ENCODE measurements at regions not wholly inside any gene's neighbourhood (a gene's known extent, or its start where the extent isn't known, plus 50 kb on each side); places are given as distances from the start of the nearest gene placed in this dataset.

DNA sequence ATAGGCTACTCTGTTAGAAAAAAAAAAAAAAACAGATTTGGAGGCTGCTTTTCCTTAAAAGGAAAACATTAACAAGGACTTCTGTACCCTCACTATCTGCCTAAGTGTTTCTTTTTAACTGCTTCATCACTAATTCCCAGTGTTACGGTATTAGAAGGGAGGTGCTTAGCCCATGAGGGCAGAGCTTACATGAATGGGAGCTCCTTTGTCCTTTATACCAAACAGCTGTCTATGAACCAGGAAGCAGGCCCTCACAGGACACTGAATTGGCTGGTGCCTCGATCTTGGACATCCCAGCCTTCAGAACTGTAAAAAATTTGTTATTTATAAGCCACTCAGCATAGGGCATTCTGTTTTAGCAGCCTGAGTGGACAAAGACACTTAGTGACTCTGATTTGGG, 215.6 kb upstream of the NRSN1 start:
- no peak for DNase-seq (ENCODE audit: low spot score)

GRCh38 chr6:23927935-23928334, 198.1 kb upstream of the NRSN1 start:
- TF ChIP-seq, protein P1, sequence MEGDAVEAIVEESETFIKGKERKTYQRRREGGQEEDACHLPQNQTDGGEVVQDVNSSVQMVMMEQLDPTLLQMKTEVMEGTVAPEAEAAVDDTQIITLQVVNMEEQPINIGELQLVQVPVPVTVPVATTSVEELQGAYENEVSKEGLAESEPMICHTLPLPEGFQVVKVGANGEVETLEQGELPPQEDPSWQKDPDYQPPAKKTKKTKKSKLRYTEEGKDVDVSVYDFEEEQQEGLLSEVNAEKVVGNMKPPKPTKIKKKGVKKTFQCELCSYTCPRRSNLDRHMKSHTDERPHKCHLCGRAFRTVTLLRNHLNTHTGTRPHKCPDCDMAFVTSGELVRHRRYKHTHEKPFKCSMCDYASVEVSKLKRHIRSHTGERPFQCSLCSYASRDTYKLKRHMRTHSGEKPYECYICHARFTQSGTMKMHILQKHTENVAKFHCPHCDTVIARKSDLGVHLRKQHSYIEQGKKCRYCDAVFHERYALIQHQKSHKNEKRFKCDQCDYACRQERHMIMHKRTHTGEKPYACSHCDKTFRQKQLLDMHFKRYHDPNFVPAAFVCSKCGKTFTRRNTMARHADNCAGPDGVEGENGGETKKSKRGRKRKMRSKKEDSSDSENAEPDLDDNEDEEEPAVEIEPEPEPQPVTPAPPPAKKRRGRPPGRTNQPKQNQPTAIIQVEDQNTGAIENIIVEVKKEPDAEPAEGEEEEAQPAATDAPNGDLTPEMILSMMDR (IDR thresholded peaks at IDR 0.05; ENCODE audit: extremely low read depth, missing control alignments): no peak
- no peak for DNase-seq (ENCODE audit: low spot score)

More for the DNA sequence above, 215.6 kb upstream of the NRSN1 start:
- TF ChIP-seq, protein P1 (IDR thresholded peaks at IDR 0.05; ENCODE audit: extremely low read depth, missing control alignments): no peak

DNA sequence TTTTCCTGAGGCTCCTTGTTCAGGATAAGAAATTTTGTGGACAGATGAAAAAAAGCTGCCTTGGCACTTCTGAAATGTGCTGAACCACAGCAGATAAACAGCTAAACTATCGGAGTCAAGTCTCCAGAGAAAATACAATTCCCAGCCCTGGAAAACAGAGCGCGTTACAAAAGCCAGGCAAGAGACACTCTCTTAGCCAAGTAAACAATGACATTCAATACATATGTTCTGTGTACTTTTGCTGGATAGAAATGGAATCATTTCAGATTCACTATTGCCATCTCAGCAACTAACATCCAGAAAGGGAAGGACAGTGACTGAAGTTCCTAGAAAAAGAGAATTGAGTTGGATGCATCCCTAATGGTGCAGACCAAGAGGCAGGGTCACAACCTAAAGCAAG, 196.8 kb upstream of the NRSN1 start:
- no peak for DNase-seq (ENCODE audit: low spot score)
- TF ChIP-seq, protein P1 (IDR thresholded peaks at IDR 0.05; ENCODE audit: extremely low read depth, missing control alignments): no peak

- TF ChIP-seq, protein P1 (IDR thresholded peaks at IDR 0.05; ENCODE audit: extremely low read depth, missing control alignments): no peak
- DNase-seq (ENCODE audit: low spot score): no peak
These were observed 185.5 kb upstream of the NRSN1 start for GRCh38 chr6:23940466-23940865.

DNA sequence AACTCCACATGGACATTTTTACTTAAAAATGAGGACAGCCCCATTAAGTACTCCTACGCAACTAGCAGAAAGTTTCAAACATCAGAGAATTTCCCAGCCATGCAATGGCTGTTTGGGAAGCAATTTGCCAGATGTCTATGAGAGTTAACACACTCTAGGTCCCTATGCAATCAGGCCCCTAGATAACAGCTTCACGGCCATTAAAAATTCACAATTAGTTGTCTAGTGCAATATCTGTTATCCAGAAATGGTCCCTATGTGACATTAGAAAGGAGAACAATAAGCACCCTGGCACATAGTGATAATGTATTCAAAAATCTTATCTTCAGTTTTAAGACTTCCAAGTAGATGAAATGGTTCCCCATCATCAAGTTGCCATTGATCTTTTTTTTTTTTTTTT, 174.3 kb upstream of the NRSN1 start:
- no peak for DNase-seq (ENCODE audit: low spot score)
- TF ChIP-seq, protein P1 (IDR thresholded peaks at IDR 0.05; ENCODE audit: extremely low read depth, missing control alignments): no peak

DNA sequence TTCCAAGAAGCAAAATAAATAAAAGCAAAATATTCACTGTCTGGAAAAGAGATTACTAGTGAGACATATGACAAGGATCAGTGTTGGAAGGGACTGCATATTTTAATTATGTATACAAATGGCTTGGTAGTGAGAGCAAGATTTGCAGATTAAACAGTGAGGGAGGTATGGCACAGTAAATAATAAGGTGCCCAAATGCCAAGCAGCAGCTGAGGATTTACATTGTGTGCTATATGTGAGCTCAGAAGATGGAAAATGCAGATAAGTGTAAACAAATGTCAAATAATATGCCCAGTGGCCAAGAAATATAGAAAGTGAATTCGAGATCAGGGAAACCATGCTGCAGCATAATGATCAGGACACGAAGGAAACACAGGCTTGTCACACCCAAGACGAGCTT, 173.8 kb upstream of the NRSN1 start:
- TF ChIP-seq, protein P1 (IDR thresholded peaks at IDR 0.05; ENCODE audit: extremely low read depth, missing control alignments): no peak
- no peak for DNase-seq (ENCODE audit: low spot score)

- TF ChIP-seq, protein P1 (IDR thresholded peaks at IDR 0.05; ENCODE audit: extremely low read depth, missing control alignments): no peak
- DNase-seq (ENCODE audit: low spot score): no peak
These were observed 172.0 kb upstream of the NRSN1 start for GRCh38 chr6:23953976-23954375.
